H1 (cell line): ENCODE measurements at regions not wholly inside any gene's neighbourhood (a gene's known extent, or its start where the extent isn't known, plus 50 kb on each side); places are given as distances from the start of the nearest gene placed in this dataset.

Source experiments
- CTCF ChIA-PET: fragments of 300-600 bp; sonication (Branson Sonifier 250); formaldehyde crosslinking; loops from one replicate; lab custom pipeline; 2021; ENCODE audit not compliant: partially characterized antibody; lab: Charles Lee
- POLR2A ChIA-PET: fragments of 300-600 bp; sonication (Branson Sonifier 250); formaldehyde crosslinking; loops from one replicate; lab custom pipeline; 2021; ENCODE audit warnings: inconsistent platforms; ENCODE audit not compliant: partially characterized antibody; lab: Charles Lee
- DNase-seq, 2 experiments: peaks; one replicate each; pipeline versions ENCODE4 v3.0.0 to v3.0.0-alpha.2; 2010 to 2022; ENCODE audit warnings: low spot score in 2 of 2, low read depth in 1 of 2, mixed read lengths in 1 of 2
- FAIRE-seq: peaks from 2 replicates; lab custom pipeline; 2011; peaks lifted over from hg19 to GRCh38; lab: Jason Lieb, UNC
- H2AFZ ChIP-seq: 2 replicates; pipeline ENCODE4 v1.8.1; 2012; ENCODE audit warnings: low read length, inconsistent platforms
- H2AK5ac ChIP-seq: 2 replicates; pipeline ENCODE4 v1.6.1; 2013; ENCODE audit warnings: low read depth, low read length
- H2BK120ac ChIP-seq: replicated peaks from 2 replicates; pipeline ENCODE3; 2013; ENCODE audit warnings: low read depth, low read length, inconsistent platforms
- H2BK12ac ChIP-seq: 2 replicates; pipeline ENCODE4 v1.6.1; 2013; ENCODE audit warnings: low read depth, low read length
- H2BK15ac ChIP-seq: 2 replicates; pipeline ENCODE4 v1.6.1; 2013; ENCODE audit warnings: low read length
- H2BK20ac ChIP-seq: 2 replicates; pipeline ENCODE4 v1.6.1; 2013; ENCODE audit warnings: low read length
- H2BK5ac ChIP-seq: 2 replicates; pipeline ENCODE4 v1.6.1; 2013; ENCODE audit warnings: low read depth, low read length
- H3K14ac ChIP-seq: 2 replicates; pipeline ENCODE4 v1.6.1; 2013; ENCODE audit warnings: inconsistent platforms; ENCODE audit not compliant: insufficient read length
- H3K18ac ChIP-seq: 2 replicates; pipeline ENCODE4 v1.6.1; 2013; ENCODE audit warnings: low read length; ENCODE audit errors: extremely low read depth
- H3K23ac ChIP-seq: 2 replicates; pipeline ENCODE4 v1.6.1; 2013; ENCODE audit warnings: inconsistent platforms; ENCODE audit not compliant: insufficient read length
- H3K23me2 ChIP-seq: 2 replicates; pipeline ENCODE4 v1.6.1; 2013; ENCODE audit warnings: low read depth, low read length
- H3K27ac ChIP-seq: 2 replicates; pipeline ENCODE4 v1.6.1; 2011; ENCODE audit warnings: low read depth, low read length, inconsistent platforms
- H3K27me3 ChIP-seq, 4 experiments: replicated peaks in 1 of 4; 1 replicate in 1 of 4; 2 replicates in 3 of 4; pipeline versions ENCODE4 v1.6.1 to v1.8.1; 2011 to 2013; ENCODE audit warnings: low read length in 3 of 4, mild to moderate bottlenecking in 3 of 4, inconsistent platforms in 2 of 4, mixed read lengths in 2 of 4, moderate library complexity in 1 of 4; ENCODE audit not compliant: control insufficient read depth in 3 of 4, insufficient read depth in 3 of 4; ENCODE audit errors: extremely low read depth in 1 of 4
- H3K36me3 ChIP-seq, 4 experiments: 2 replicates each; pipeline versions ENCODE4 v1.6.1 to v1.8.1; 2011 to 2013; ENCODE audit warnings: mild to moderate bottlenecking in 4 of 4, low read length in 3 of 4, moderate library complexity in 2 of 4, control low read depth in 1 of 4, inconsistent platforms in 1 of 4; ENCODE audit not compliant: insufficient read depth in 4 of 4, control insufficient read depth in 2 of 4
- H3K4ac ChIP-seq: replicated peaks from 2 replicates; pipeline ENCODE3; 2013; ENCODE audit warnings: low read length, low read depth, mixed read lengths, inconsistent platforms; ENCODE audit not compliant: insufficient read length
- H3K4me1 ChIP-seq, 4 experiments: replicated peaks in 1 of 4; 1 replicate in 1 of 4; 2 replicates in 3 of 4; pipeline versions ENCODE4 v1.6.1 to v1.8.1; 2011 to 2013; ENCODE audit warnings: low read length in 3 of 4, inconsistent platforms in 2 of 4, mixed read lengths in 1 of 4; ENCODE audit not compliant: insufficient read depth in 4 of 4, control insufficient read depth in 3 of 4
- H3K4me2 ChIP-seq, 2 experiments: 2 replicates each; pipeline versions ENCODE4 v1.6.1 to v1.8.1; 2011 to 2013; ENCODE audit warnings: low read depth in 2 of 2, low read length in 2 of 2, control low read depth in 1 of 2, inconsistent platforms in 1 of 2, mild to moderate bottlenecking in 1 of 2; ENCODE audit not compliant: insufficient read depth in 1 of 2
- H3K4me3 ChIP-seq, 4 experiments: fragments of 200-600, 300-600 bp in 1 of 4; sonication (generic), shearing (Covaris generic), sonication (Bioruptor Twin) in 1 of 4; 2 replicates each; pipeline versions ENCODE4 v1.5.1 to v1.8.1; 2011 to 2016; ENCODE audit warnings: low read length in 4 of 4, low read depth in 3 of 4, control low read depth in 2 of 4, inconsistent platforms in 2 of 4, mild to moderate bottlenecking in 2 of 4, mixed read lengths in 1 of 4, moderate library complexity in 1 of 4; ENCODE audit not compliant: insufficient read depth in 2 of 4; ENCODE audit errors: extremely low read depth in 1 of 4
- H3K56ac ChIP-seq: replicated peaks from 2 replicates; pipeline ENCODE3; 2013; ENCODE audit warnings: low read depth, mild to moderate bottlenecking, mixed read lengths, low read length, inconsistent platforms; ENCODE audit not compliant: insufficient read length
- H3K79me1 ChIP-seq: 2 replicates; pipeline ENCODE4 v1.6.1; 2013; ENCODE audit warnings: low read depth, low read length, control low read depth
- H3K79me2 ChIP-seq, 2 experiments: 2 replicates each; pipeline versions ENCODE4 v1.6.1 to v1.8.1; 2012 to 2013; ENCODE audit warnings: low read length in 2 of 2, mild to moderate bottlenecking in 2 of 2, inconsistent platforms in 1 of 2; ENCODE audit not compliant: insufficient read depth in 2 of 2, control insufficient read depth in 1 of 2
- H3K9ac ChIP-seq, 4 experiments: replicated peaks in 1 of 4; 1 replicate in 1 of 4; 2 replicates in 3 of 4; pipeline versions ENCODE4 v1.6.1 to v1.8.1; 2011 to 2013; ENCODE audit warnings: low read depth in 3 of 4, low read length in 3 of 4, control low read depth in 2 of 4, mild to moderate bottlenecking in 2 of 4, moderate library complexity in 2 of 4, inconsistent platforms in 1 of 4; ENCODE audit errors: extremely low read depth in 1 of 4
- H3K9me3 ChIP-seq, 2 experiments: 2 replicates each; pipeline versions ENCODE4 v1.6.1 to v1.8.1; 2012 to 2013; ENCODE audit warnings: mild to moderate bottlenecking in 2 of 2, moderate library complexity in 2 of 2, control low read depth in 1 of 2, inconsistent platforms in 1 of 2, low read depth in 1 of 2, low read length in 1 of 2, mixed read lengths in 1 of 2; ENCODE audit not compliant: insufficient read depth in 2 of 2
- H4K20me1 ChIP-seq, 2 experiments: replicated peaks in 1 of 2; 2 replicates each; pipeline versions ENCODE3 to v1.8.1; 2011 to 2013; ENCODE audit warnings: inconsistent platforms in 2 of 2, low read length in 2 of 2, mild to moderate bottlenecking in 1 of 2; ENCODE audit not compliant: insufficient read depth in 2 of 2, control insufficient read depth in 1 of 2
- H4K5ac ChIP-seq: 2 replicates; pipeline ENCODE4 v1.6.1; 2013; ENCODE audit warnings: low read length, low read depth, mixed read lengths, inconsistent platforms; ENCODE audit not compliant: insufficient read length
- H4K8ac ChIP-seq: 2 replicates; pipeline ENCODE4 v1.8.0; 2013; ENCODE audit warnings: mild to moderate bottlenecking, moderate library complexity, low read length, inconsistent platforms; ENCODE audit not compliant: insufficient read depth; ENCODE audit errors: extremely low read depth
- H4K91ac ChIP-seq: replicated peaks from 2 replicates; pipeline ENCODE3; 2013; ENCODE audit warnings: low read length, mixed read lengths, inconsistent platforms; ENCODE audit not compliant: insufficient read length
- BACH1 ChIP-seq: IDR thresholded peaks from 2 replicates; pipeline ENCODE4 v1.6.1; 2012; ENCODE audit warnings: low read length, improper control_type of control experiment
- BRCA1 ChIP-seq: IDR thresholded peaks from 2 replicates; pipeline ENCODE4 v1.6.1; 2012; ENCODE audit warnings: low read depth, low read length, improper control_type of control experiment
- CBX5 ChIP-seq: fragments of 300-800, 300-1000 bp; sonication (generic); IDR thresholded peaks from 2 replicates; pipeline ENCODE4 v1.7.1; 2016; ENCODE audit warnings: antibody characterized with exemption, low read length, low read depth
- GABPA ChIP-seq: IDR thresholded peaks from 2 replicates; pipeline ENCODE4 v1.6.1; 2011; ENCODE audit warnings: mild to moderate bottlenecking, low read length, moderate library complexity, borderline replicate concordance; ENCODE audit not compliant: insufficient read depth
- GTF2F1 ChIP-seq: IDR thresholded peaks from 2 replicates; pipeline ENCODE4 v1.6.1; 2012; ENCODE audit warnings: low read depth, low read length, improper control_type of control experiment, borderline replicate concordance
- HDAC6 ChIP-seq: IDR thresholded peaks from one replicate; pipeline ENCODE4 v1.7.1; 2012; ENCODE audit warnings: low read depth, mild to moderate bottlenecking, inconsistent platforms, low read length, moderate library complexity
- JUND ChIP-seq: IDR thresholded peaks from 2 replicates; pipeline ENCODE4 v1.6.1; 2011; ENCODE audit warnings: mild to moderate bottlenecking, improper control_type of control experiment, low read length
- MAX ChIP-seq: IDR thresholded peaks from 2 replicates; pipeline ENCODE4 v1.6.1; 2012; ENCODE audit warnings: inconsistent platforms
- RNF2 ChIP-seq: fragments of 200-900, 300-1000 bp; sonication (generic); IDR thresholded peaks from 2 replicates; pipeline ENCODE4 v1.7.1; 2016; ENCODE audit warnings: borderline replicate concordance, low read depth, mild to moderate bottlenecking, antibody characterized with exemption, low read length; ENCODE audit not compliant: poor library complexity, severe bottlenecking; ENCODE audit errors: missing control alignments
- RXRA ChIP-seq: IDR thresholded peaks from 2 replicates; pipeline ENCODE4 v1.6.1; 2011; ENCODE audit warnings: low read depth, mild to moderate bottlenecking, low read length, moderate library complexity; ENCODE audit not compliant: insufficient read depth
- SIRT6 ChIP-seq: IDR thresholded peaks from one replicate; pipeline ENCODE4 v1.7.1; 2012; ENCODE audit warnings: low read length, inconsistent platforms
- SUZ12 ChIP-seq: fragments of 200-600 bp; sonication (generic); IDR thresholded peaks from 2 replicates; pipeline ENCODE4 v1.6.1; 2012; ENCODE audit warnings: mild to moderate bottlenecking, inconsistent platforms, low read length, moderate library complexity, mixed read lengths
- TAF7 ChIP-seq: optimal IDR thresholded peaks from 2 replicates; pipeline ENCODE3; 2011; ENCODE audit warnings: low read depth, mild to moderate bottlenecking, inconsistent platforms, low read length, moderate library complexity, borderline replicate concordance
- USF2 ChIP-seq: IDR thresholded peaks from 2 replicates; pipeline ENCODE4 v1.6.1; 2011; ENCODE audit warnings: low read length, improper control_type of control experiment
- WGBS, 2 experiments: shearing (Covaris generic) in 1 of 2; methylation state at CpG; one replicate each; pipeline versions ENCODE4 v1.1.6 to v1.1.7; 2013 to 2015; ENCODE audit warnings: low lambda C conversion rate in 2 of 2, mixed read lengths in 2 of 2, inconsistent platforms in 1 of 2, low coverage in 1 of 2, missing lambda C conversion rate in 1 of 2; ENCODE audit not compliant: insufficient replicate concordance in 2 of 2, insufficient coverage in 1 of 2, insufficient read length in 1 of 2; ENCODE audit errors: extremely low coverage in 1 of 2, missing lambda C conversion rate in 1 of 2; 5-methylcytosine and 5-hydroxymethylcytosine counted together

GRCh38 chr9:22201256-22201655, 192.2 kb upstream of the CDKN2B start:
- DNase-seq: no peak
- H3K23me2 ChIP-seq: no peaks in the 10 kb centered on the region
- H2AK5ac ChIP-seq: no peak overlapping the region
- H2BK15ac ChIP-seq: no peak overlapping the region
- H3K18ac ChIP-seq: no peak overlapping the region
- H2AFZ ChIP-seq: no peak overlapping the region
- POLR2A ChIA-PET: no interaction called here
- H3K27ac ChIP-seq: no peak overlapping the region
- FAIRE-seq: no peak
- H2BK12ac ChIP-seq: no peak overlapping the region
- no peak overlapping the region for H4K91ac ChIP-seq
- H2BK5ac ChIP-seq: no peak overlapping the region
- H3K14ac ChIP-seq: no peak overlapping the region
- no peaks in the 10 kb centered on the region for H3K79me2 ChIP-seq
- H3K9ac ChIP-seq: no peak overlapping the region
- H3K56ac ChIP-seq: no peak overlapping the region
- H2BK120ac ChIP-seq: no peak overlapping the region
- H4K8ac ChIP-seq: no peak overlapping the region
- no peaks in the 10 kb centered on the region for H3K4me1 ChIP-seq
- H3K79me1 ChIP-seq: no peaks in the 10 kb centered on the region
- no peak overlapping the region for H3K4ac ChIP-seq
- H3K23ac ChIP-seq: no peak overlapping the region
- H3K4me2 ChIP-seq: no peak overlapping the region
- no peak overlapping the region for H2BK20ac ChIP-seq
- H3K36me3 ChIP-seq: no peaks in the 10 kb centered on the region
- no peaks in the 10 kb centered on the region; a peak in 1 of 7 replicates for H3K27me3 ChIP-seq
- H4K5ac ChIP-seq: no peak overlapping the region
- CTCF ChIA-PET: no interaction called here
- H3K4me3 ChIP-seq: no peak overlapping the region
- H3K9me3 ChIP-seq: peaks cover 0 to 8% of the 10 kb centered on the region in 2 experiments; a peak in 3 of 4 replicates
- no peaks in the 10 kb centered on the region for H4K20me1 ChIP-seq
- WGBS, 2 experiments: 100% methylated on average over 1 of the region's 1 CpG; no CpG with 5 or more reads in 1 of the 2 experiments
- TF ChIP-seq JUND (no peak), GTF2F1 (no peak), BACH1 (no peak), BRCA1 (no peak), MAX (no peak), RNF2 (no peak), GABPA (no peak), RXRA (no peak), USF2 (no peak), SIRT6 (no peak), SUZ12 (no peak), HDAC6 (no peak), TAF7 (no peak), CBX5 (no peak)
